HCT116 (cell line): ENCODE measurements at regions not wholly inside any gene's neighbourhood (a gene's known extent, or its start where the extent isn't known, plus 50 kb on each side); places are given as distances from the start of the nearest gene placed in this dataset.

Experiments
- ATAC-seq: fragments of 200-7000 bp; cut with Tn5 transposase; 2 replicates; pipeline ENCODE4 v1.9.1; 2020; ENCODE audit warnings: mild to moderate bottlenecking, moderate library complexity
- BruUV-seq: library from RNA; stranded (reverse); fragments of 400-500 nt; replicated peaks from 2 replicates; lab custom pipeline; 2021; lab: Mats Ljungman, UMichigan
- CTCF ChIA-PET: fragments of 300-600 bp; sonication (Branson Sonifier 250); formaldehyde crosslinking; loops from one replicate; lab custom pipeline; 2021; ENCODE audit warnings: antibody characterized with exemption; lab: Charles Lee
- POLR2A ChIA-PET: fragments of 300-600, 350-600 bp; sonication (Branson Sonifier 250); formaldehyde crosslinking; loops from one replicate; lab custom pipeline; 2021; ENCODE audit warnings: antibody characterized with exemption; lab: Charles Lee
- RAD21 ChIA-PET, 2 experiments: fragments of 300-600 bp; sonication (Branson Sonifier 250); formaldehyde crosslinking; loops; one replicate each; lab custom pipeline; 2023; ENCODE audit warnings: low total read pairs in 2 of 2; ENCODE audit not compliant: uncharacterized antibody in 2 of 2, unreplicated experiment in 2 of 2, low non-redundant PET in 1 of 2; lab: Charles Lee
- DNase-seq: peaks from one replicate; pipeline ENCODE4 v3.0.0-alpha.2; 2010; ENCODE audit warnings: low read depth, low spot score
- H2AFZ ChIP-seq: fragments of 200-600 bp; shearing (Covaris generic), sonication (generic); 2 replicates; pipeline ENCODE4 v1.6.1; 2017; ENCODE audit warnings: low read depth, mixed run types, mixed read lengths, antibody characterized with exemption, low read length; ENCODE audit not compliant: poor library complexity, severe bottlenecking
- H3K27ac ChIP-seq: 2 replicates; pipeline ENCODE4 v1.5.1; 2012; ENCODE audit warnings: low read depth, low read length
- H3K27me3 ChIP-seq: fragments of 200-600 bp; sonication (generic); 2 replicates; pipeline ENCODE4 v1.6.1; 2016; ENCODE audit warnings: mixed run types, low read length, mixed read lengths; ENCODE audit not compliant: insufficient read depth
- H3K36me3 ChIP-seq, 2 experiments: fragments of 200-500 bp in 1 of 2; fragments of 200-600 bp in 1 of 2; sonication (Bioruptor generic) in 1 of 2; sonication (generic) in 1 of 2; 2 replicates each; pipeline versions ENCODE4 v1.5.1 to v1.6.1; 2014 to 2016; ENCODE audit warnings: low read length in 2 of 2, inconsistent platforms in 1 of 2, mixed read lengths in 1 of 2, mixed run types in 1 of 2; ENCODE audit not compliant: insufficient read depth in 2 of 2, control insufficient read depth in 1 of 2
- H3K4me1 ChIP-seq, 2 experiments: fragments of 200-600 bp in 1 of 2; sonication (generic) in 1 of 2; 2 replicates each; pipeline versions ENCODE4 v1.5.1 to v1.6.1; 2012 to 2017; ENCODE audit warnings: low read length in 2 of 2, inconsistent platforms in 1 of 2, mild to moderate bottlenecking in 1 of 2, mixed read lengths in 1 of 2, mixed run types in 1 of 2, moderate library complexity in 1 of 2; ENCODE audit not compliant: insufficient read depth in 2 of 2, control insufficient read depth in 1 of 2
- H3K4me2 ChIP-seq: fragments of 200-600 bp; sonication (generic); 2 replicates; pipeline ENCODE4 v1.6.1; 2017; ENCODE audit warnings: mixed run types, low read length, mixed read lengths
- H3K4me3 ChIP-seq, 2 experiments: fragments of 200-600 bp in 1 of 2; sonication (generic) in 1 of 2; replicated peaks in 1 of 2; 2 replicates each; pipeline ENCODE4 v1.5.1; 2011 to 2016; ENCODE audit warnings: low read length in 2 of 2, control low read depth in 1 of 2, low read depth in 1 of 2, mild to moderate bottlenecking in 1 of 2, mixed read lengths in 1 of 2, mixed run types in 1 of 2
- H3K79me2 ChIP-seq: fragments of 200-600 bp; sonication (generic); 2 replicates; pipeline ENCODE4 v1.6.1; 2017; ENCODE audit warnings: mild to moderate bottlenecking, mixed run types, low read length, moderate library complexity, mixed read lengths; ENCODE audit not compliant: insufficient read depth
- H3K9ac ChIP-seq: fragments of 200-600 bp; sonication (generic); 2 replicates; pipeline ENCODE4 v1.6.1; 2016; ENCODE audit warnings: low read length, mixed read lengths
- H3K9me2 ChIP-seq: fragments of 200-600 bp; sonication (generic), shearing (Covaris generic); 2 replicates; pipeline ENCODE4 v1.6.1; 2017; ENCODE audit warnings: mixed run types, mild to moderate bottlenecking, moderate library complexity; ENCODE audit not compliant: insufficient read depth
- H3K9me3 ChIP-seq, 2 experiments: fragments of 200-500 bp in 1 of 2; fragments of 200-600 bp in 1 of 2; sonication (Bioruptor generic) in 1 of 2; sonication (generic) in 1 of 2; 2 replicates each; pipeline ENCODE4 v1.6.1; 2014 to 2017; ENCODE audit warnings: low read length in 2 of 2, mixed read lengths in 2 of 2, inconsistent platforms in 1 of 2, low read depth in 1 of 2, mild to moderate bottlenecking in 1 of 2, mixed run types in 1 of 2, moderate library complexity in 1 of 2; ENCODE audit not compliant: control insufficient read depth in 1 of 2, insufficient read depth in 1 of 2
- H4K20me1 ChIP-seq: fragments of 200-600 bp; sonication (generic), shearing (Covaris generic); 2 replicates; pipeline ENCODE4 v1.6.1; 2017; ENCODE audit warnings: mixed run types, mild to moderate bottlenecking, moderate library complexity; ENCODE audit not compliant: insufficient read depth
- ATF3 ChIP-seq: IDR thresholded peaks from 2 replicates; pipeline ENCODE4 v1.6.1; 2012
- CBX3 ChIP-seq: IDR thresholded peaks from 2 replicates; pipeline ENCODE4 v1.6.1; 2012; ENCODE audit warnings: low read depth
- CEBPB ChIP-seq: IDR thresholded peaks from 2 replicates; pipeline ENCODE4 v1.6.1; 2012; ENCODE audit warnings: low read depth
- ELF1 ChIP-seq: IDR thresholded peaks from 2 replicates; pipeline ENCODE4 v1.6.1; 2012; ENCODE audit warnings: low read depth, borderline replicate concordance
- EZH2 ChIP-seq: fragments of 200-600 bp; sonication (generic); IDR thresholded peaks from 2 replicates; pipeline ENCODE4 v1.6.1; 2017; ENCODE audit warnings: antibody characterized with exemption, mixed run types
- POLR2A ChIP-seq: IDR thresholded peaks from 2 replicates; pipeline ENCODE4 v1.7.0; 2011; ENCODE audit warnings: borderline replicate concordance; ENCODE audit not compliant: insufficient read depth, insufficient read length; ENCODE audit errors: extremely low read depth
- RAD21 ChIP-seq: IDR thresholded peaks from 2 replicates; pipeline ENCODE4 v1.6.1; 2012; ENCODE audit warnings: low read depth, mild to moderate bottlenecking
- REST ChIP-seq: IDR thresholded peaks from 2 replicates; pipeline ENCODE4 v1.6.1; 2012; ENCODE audit warnings: low read depth
- SIN3A ChIP-seq: IDR thresholded peaks from 2 replicates; pipeline ENCODE4 v1.6.1; 2012; ENCODE audit warnings: low read depth
- SP1 ChIP-seq: IDR thresholded peaks from 2 replicates; pipeline ENCODE4 v1.6.1; 2012; ENCODE audit warnings: low read depth
- SRF ChIP-seq: IDR thresholded peaks from 2 replicates; pipeline ENCODE4 v1.6.1; 2012; ENCODE audit warnings: low read depth
- ZNF274 ChIP-seq: fragments of 200-500 bp; sonication (Bioruptor generic); IDR thresholded peaks from 2 replicates; pipeline ENCODE4 v1.6.1; 2014; ENCODE audit warnings: mild to moderate bottlenecking, low read depth, low read length, inconsistent platforms
- intact Hi-C: fragments of 100-400 bp; cut with micrococcal nuclease; formaldehyde crosslinking; loops from 2 replicates; pipeline ENCODE4 v1.10.0; 2022

GRCh38 chr10:92763634-92764155 lies 73.9 kb downstream of the HHEX start:
- Histone ChIP-seq H3K9ac (no peak overlapping the region), H3K4me2 (no peak overlapping the region), H3K27me3 (no peaks in the 10 kb centered on the region), H3K27ac (no peak overlapping the region), H3K9me3 (no peaks in the 10 kb centered on the region), H4K20me1 (no peaks in the 10 kb centered on the region), H3K4me3 (no peak overlapping the region), H3K36me3 (no peaks in the 10 kb centered on the region), H3K9me2 (no peaks in the 10 kb centered on the region), H3K4me1 (no peaks in the 10 kb centered on the region; a peak in 1 of 4 replicates), H3K79me2 (no peaks in the 10 kb centered on the region), H2AFZ (no peak overlapping the region)
- RAD21 ChIA-PET = no interaction called here
- no TSS peak for BruUV-seq
- TF ChIP-seq SRF = no peak
- ATAC-seq (no peak), DNase-seq (no peak)
- POLR2A ChIA-PET = no interaction called here
- CTCF ChIA-PET = no interaction called here
- intact Hi-C loops = no loop called here

GRCh38 chr10:92766451-92766850 lies 76.7 kb downstream of the HHEX start:
- Histone ChIP-seq H4K20me1 (no peaks in the 10 kb centered on the region), H3K9ac (no peak overlapping the region), H3K27me3 (no peaks in the 10 kb centered on the region), H3K4me1 (no peaks in the 10 kb centered on the region), H3K9me2 (no peaks in the 10 kb centered on the region), H3K9me3 (no peaks in the 10 kb centered on the region), H3K4me2 (no peak overlapping the region), H3K36me3 (no peaks in the 10 kb centered on the region), H3K4me3 (no peak overlapping the region), H3K27ac (no peak overlapping the region), H2AFZ (no peak overlapping the region), H3K79me2 (no peaks in the 10 kb centered on the region)
- ChIA-PET RAD21 (no interaction called here), CTCF (no interaction called here), POLR2A (no interaction called here)
- no TSS peak for BruUV-seq
- ATAC-seq (no peak), DNase-seq (no peak)
- intact Hi-C loops = no loop called here
- no peak for TF ChIP-seq SRF
- no peak for TF ChIP-seq POLR2A
- TF ChIP-seq SIN3A = no peak
- no peak for TF ChIP-seq CEBPB
- no peak for TF ChIP-seq CBX3
- TF ChIP-seq EZH2 = no peak
- no peak for TF ChIP-seq ZNF274
- no peak for TF ChIP-seq REST
- TF ChIP-seq ELF1 = no peak
- TF ChIP-seq SP1 = no peak
- no peak for TF ChIP-seq ATF3
- no peak for TF ChIP-seq RAD21
